Sigmoid colon (tissue), 6 donors: ENCODE measurements at regions not wholly inside any gene's neighbourhood (a gene's known extent, or its start where the extent isn't known, plus 50 kb on each side); places are given as distances from the start of the nearest gene placed in this dataset.
"Not testable (repeated sequence)": the region's sequence is repeated elsewhere in the genome, so short reads cannot be mapped to it uniquely, and the experiment has no call there.

ENCODE experiments used
- DNase-seq: peaks from one replicate; pipeline ENCODE4 v3.0.0-alpha.2; 2019
- H3K27ac ChIP-seq, 4 donors: fragments of 200-600 bp; sonication (generic); one replicate each; pipeline ENCODE4 v1.5.1; 2016 to 2019; ENCODE audit warnings: mild to moderate bottlenecking in 1 of 4
- H3K27me3 ChIP-seq, 3 donors: fragments of 200-600 bp; sonication (generic); one replicate each; pipeline ENCODE4 v1.5.1; 2019; ENCODE audit warnings: mild to moderate bottlenecking in 1 of 3
- H3K36me3 ChIP-seq, 4 donors: fragments of 200-600 bp; sonication (generic); one replicate each; pipeline ENCODE4 v1.5.1; 2016 to 2019
- H3K4me1 ChIP-seq, 4 donors: fragments of 200-600 bp; sonication (generic); one replicate each; pipeline ENCODE4 v1.5.1; 2017 to 2019
- H3K4me3 ChIP-seq, 4 donors: fragments of 200-600 bp; sonication (generic); one replicate each; pipeline ENCODE4 v1.5.1; 2017 to 2019; ENCODE audit warnings: mild to moderate bottlenecking in 2 of 4, moderate library complexity in 1 of 4
- H3K9me3 ChIP-seq, 4 donors: fragments of 200-600 bp in 3 of 4; sonication (generic) in 3 of 4; one replicate each; pipeline versions ENCODE4 v1.5.1 to v1.6.1; 2013 to 2019
- EP300 ChIP-seq, 4 donors: sonication (generic); formaldehyde crosslinking; IDR thresholded peaks; one replicate each; pipeline ENCODE4 v1.6.1; 2017; ENCODE audit warnings: antibody characterized with exemption in 4 of 4
- POLR2A ChIP-seq, 2 donors: fragments of 450-650 bp; IDR thresholded peaks; one replicate each; pipeline ENCODE4 v1.6.1; 2016; ENCODE audit warnings: antibody characterized with exemption in 2 of 2, mild to moderate bottlenecking in 2 of 2, moderate library complexity in 2 of 2
- POLR2AphosphoS5 ChIP-seq, 4 donors: sonication (generic); formaldehyde crosslinking; IDR thresholded peaks; one replicate each; pipeline ENCODE4 v1.6.1; 2017; ENCODE audit warnings: antibody characterized with exemption in 4 of 4
- WGBS, 2 donors: extraction: QIAGEN DNeasy Blood & Tissue Kit; methylation state at CpG; one replicate each; pipeline ENCODE4 v1.1.7; 2013; 5-methylcytosine and 5-hydroxymethylcytosine counted together
- intact Hi-C: fragments of 100-400 bp; cut with DNase I; formaldehyde crosslinking; loops from one replicate; pipeline ENCODE4 v1.15.1; 2023
- TF ChIP-seq, protein P1 (sequence below), 4 experiments: fragments of 450-650 bp in 3 of 4; fragments of 200-600 bp in 1 of 4; IDR thresholded peaks; one replicate each; pipeline ENCODE4 v1.5.1; 2016 to 2019; ENCODE audit warnings: antibody characterized with exemption in 4 of 4, mild to moderate bottlenecking in 3 of 4, moderate library complexity in 2 of 4
- donor health status: healthy with polysubstance abuse.
- donor health status: healthy.

DNA sequence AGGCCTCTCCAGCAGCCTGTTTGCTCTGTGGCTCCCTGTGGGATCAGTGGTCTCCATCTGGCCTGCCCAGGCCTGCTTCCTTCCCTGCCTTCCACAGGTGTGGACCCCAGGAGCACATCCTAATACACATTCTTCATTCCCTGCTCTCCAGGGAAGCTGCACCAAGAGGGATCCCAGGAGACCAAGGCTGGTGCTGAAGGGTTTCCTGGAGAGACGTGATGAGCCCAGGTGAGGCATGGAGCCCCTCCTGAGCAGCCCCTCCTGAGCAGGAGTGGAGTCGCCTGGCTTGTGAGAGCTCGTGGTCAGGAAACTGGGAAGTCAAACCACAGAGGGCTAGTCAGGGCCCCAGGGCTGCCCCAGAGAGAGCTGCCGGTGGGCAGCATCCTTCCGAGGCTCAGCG lies 561.4 kb downstream of the MATN1 start:
- Histone ChIP-seq H3K9me3 (no peaks in the 10 kb centered on the region), H3K27me3 (peaks cover 0 to 5% (median 0%) of the 10 kb centered on the region in 3 donors), H3K4me1 (no peaks in the 10 kb centered on the region), H3K36me3 (no peaks in the 10 kb centered on the region), H3K4me3 (no peak overlapping the region), H3K27ac (no peak overlapping the region)
- no peak for DNase-seq
- TF ChIP-seq POLR2A (IDR thresholded peaks at IDR 0.05) (no peak), EP300 (IDR thresholded peaks at IDR 0.05) (no peak), POLR2AphosphoS5 (IDR thresholded peaks at IDR 0.05) (no peak)
- TF ChIP-seq, protein P1, sequence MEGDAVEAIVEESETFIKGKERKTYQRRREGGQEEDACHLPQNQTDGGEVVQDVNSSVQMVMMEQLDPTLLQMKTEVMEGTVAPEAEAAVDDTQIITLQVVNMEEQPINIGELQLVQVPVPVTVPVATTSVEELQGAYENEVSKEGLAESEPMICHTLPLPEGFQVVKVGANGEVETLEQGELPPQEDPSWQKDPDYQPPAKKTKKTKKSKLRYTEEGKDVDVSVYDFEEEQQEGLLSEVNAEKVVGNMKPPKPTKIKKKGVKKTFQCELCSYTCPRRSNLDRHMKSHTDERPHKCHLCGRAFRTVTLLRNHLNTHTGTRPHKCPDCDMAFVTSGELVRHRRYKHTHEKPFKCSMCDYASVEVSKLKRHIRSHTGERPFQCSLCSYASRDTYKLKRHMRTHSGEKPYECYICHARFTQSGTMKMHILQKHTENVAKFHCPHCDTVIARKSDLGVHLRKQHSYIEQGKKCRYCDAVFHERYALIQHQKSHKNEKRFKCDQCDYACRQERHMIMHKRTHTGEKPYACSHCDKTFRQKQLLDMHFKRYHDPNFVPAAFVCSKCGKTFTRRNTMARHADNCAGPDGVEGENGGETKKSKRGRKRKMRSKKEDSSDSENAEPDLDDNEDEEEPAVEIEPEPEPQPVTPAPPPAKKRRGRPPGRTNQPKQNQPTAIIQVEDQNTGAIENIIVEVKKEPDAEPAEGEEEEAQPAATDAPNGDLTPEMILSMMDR (IDR thresholded peaks at IDR 0.05) = no peak
- WGBS, 2 donors = 49 to 71% methylated on average over 6 of the region's 6 CpGs
- intact Hi-C loops = no loop called here

DNA sequence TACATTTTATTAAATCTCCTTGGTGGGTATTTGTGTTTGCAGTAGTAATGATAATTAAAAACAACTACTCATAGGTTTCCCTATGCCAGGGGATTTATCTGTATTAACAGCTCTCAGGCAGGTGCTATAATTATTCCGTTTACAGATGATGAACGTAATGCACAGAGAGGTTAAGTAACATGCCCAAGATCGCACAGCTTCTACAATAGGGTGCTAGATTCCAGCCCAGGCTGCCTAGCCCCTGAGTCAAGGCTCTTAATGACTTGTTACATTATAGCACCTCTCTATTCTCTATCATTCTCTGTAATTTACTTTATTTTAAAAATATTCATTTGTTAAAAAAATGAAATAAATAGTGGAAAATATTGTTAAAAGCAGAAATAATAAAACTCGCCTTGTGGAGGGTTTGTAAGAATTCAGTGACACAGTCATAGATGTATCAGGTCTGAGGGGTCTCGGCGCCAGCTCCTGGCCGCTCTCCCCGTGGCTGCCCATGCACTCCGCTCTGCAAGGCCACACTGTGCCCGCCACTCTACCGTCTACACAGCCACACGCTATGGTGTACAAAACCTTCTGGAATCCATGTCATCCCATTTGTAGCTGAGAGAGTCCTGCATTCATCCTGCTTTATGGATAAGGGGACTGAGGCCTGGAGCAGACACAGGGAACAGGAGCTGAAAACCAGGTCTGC lies 562.2 kb downstream of the MATN1 start:
- Histone ChIP-seq H3K4me1 (no peaks in the 10 kb centered on the region), H3K36me3 (no peaks in the 10 kb centered on the region), H3K27me3 (peaks cover 0 to 5% (median 0%) of the 10 kb centered on the region in 3 donors), H3K4me3 (no peak overlapping the region), H3K27ac (no peak overlapping the region), H3K9me3 (no peaks in the 10 kb centered on the region)
- no peak for DNase-seq
- intact Hi-C loops = no loop called here
- no peak for TF ChIP-seq POLR2AphosphoS5 (IDR thresholded peaks at IDR 0.05)
- TF ChIP-seq POLR2A (IDR thresholded peaks at IDR 0.05) = no peak
- TF ChIP-seq, protein P1 (IDR thresholded peaks at IDR 0.05) = no peak
- no peak for TF ChIP-seq EP300 (IDR thresholded peaks at IDR 0.05)
- 80 to 84% methylated on average over 12 of the region's 12 CpGs for WGBS, 2 donors

GRCh38 chr1:30159015-30159414 lies 564.4 kb downstream of the MATN1 start:
- Histone ChIP-seq H3K4me1 (no peaks in the 10 kb centered on the region), H3K27ac (no peak overlapping the region), H3K9me3 (no peaks in the 10 kb centered on the region), H3K36me3 (no peaks in the 10 kb centered on the region), H3K4me3 (no peak overlapping the region), H3K27me3 (peaks cover 0 to 5% (median 0%) of the 10 kb centered on the region in 3 donors)
- TF ChIP-seq, protein P1 (IDR thresholded peaks at IDR 0.05) = no peak
- no peak for TF ChIP-seq POLR2A (IDR thresholded peaks at IDR 0.05)
- no peak for TF ChIP-seq POLR2AphosphoS5 (IDR thresholded peaks at IDR 0.05)
- TF ChIP-seq EP300 (IDR thresholded peaks at IDR 0.05) = no peak
- 42 to 59% methylated on average over 3 of the region's 3 CpGs for WGBS, 2 donors
- no peak for DNase-seq
- intact Hi-C loops = no loop called here

DNA sequence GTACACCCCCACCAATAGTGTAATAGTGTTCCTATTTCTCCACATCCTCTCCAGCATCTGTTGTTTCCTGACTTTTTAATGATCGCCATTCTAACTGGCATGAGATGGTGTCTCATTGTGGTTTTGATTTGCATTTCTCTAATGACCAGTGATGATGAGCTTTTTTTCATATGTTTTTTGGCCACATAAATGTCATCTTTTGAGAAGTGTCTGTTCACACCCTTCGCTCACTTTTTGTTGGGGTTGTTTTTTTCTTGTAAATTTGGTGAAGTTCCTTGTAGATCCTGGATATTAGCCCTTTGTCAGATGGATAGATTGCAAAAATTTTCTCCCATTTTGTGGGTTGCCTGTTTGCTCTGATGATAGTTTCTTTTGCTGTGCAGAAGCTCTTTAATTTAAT lies 567.7 kb downstream of the MATN1 start:
- H3K4me3 ChIP-seq, H3K27me3 ChIP-seq, H3K27ac ChIP-seq, intact Hi-C loops, DNase-seq, H3K36me3 ChIP-seq, H3K4me1 ChIP-seq, H3K9me3 ChIP-seq: not testable (repeated sequence)
- 65 to 91% methylated on average over 2 of the region's 2 CpGs for WGBS, 2 donors

- H3K4me1 ChIP-seq, H3K27me3 ChIP-seq, H3K9me3 ChIP-seq, intact Hi-C loops, H3K36me3 ChIP-seq, H3K4me3 ChIP-seq, H3K27ac ChIP-seq, DNase-seq: not testable (repeated sequence)
- WGBS, 2 donors = 77 to 85% methylated on average over 3 of the region's 3 CpGs
Measured at GRCh38 chr1:30155253-30155652, 568.1 kb downstream of the MATN1 start.
